Activated CD8-positive, alpha-beta memory T cell treated with anti-CD3 and anti-CD28 coated beads for 36 hours (primary cell): ENCODE measurements at regions not wholly inside any gene's neighbourhood (a gene's known extent, or its start where the extent isn't known, plus 50 kb on each side); places are given as distances from the start of the nearest gene placed in this dataset.
"Not testable (repeated sequence)": the region's sequence is repeated elsewhere in the genome, so short reads cannot be mapped to it uniquely, and the experiment has no call there.

ENCODE experiments used
- CTCF ChIA-PET: fragments of 350-600 bp; sonication (Branson Sonifier 250); formaldehyde crosslinking; loops from one replicate; lab custom pipeline; 2021; ENCODE audit warnings: antibody characterized with exemption; lab: Charles Lee
- POLR2A ChIA-PET: fragments of 350-600 bp; sonication (Branson Sonifier 250); formaldehyde crosslinking; loops from one replicate; lab custom pipeline; 2021; ENCODE audit warnings: antibody characterized with exemption; lab: Charles Lee

GRCh38 chr3:157865352-157866000, 240.7 kb downstream of the SHOX2 start:
- POLR2A ChIA-PET: no interaction called here
- CTCF ChIA-PET: interaction anchor here (0.6 kb wide), 1 partner anchor 10 kb away, joined by 3 read pairs; no protein-coding TSS in a partner anchor

- CTCF ChIA-PET: no interaction called here
- POLR2A ChIA-PET: no interaction called here
Observed at GRCh38 chr3:157861076-157861765, 245.0 kb downstream of the SHOX2 start.

GRCh38 chr3:157859541-157859940, 246.7 kb downstream of the SHOX2 start:
- ChIA-PET POLR2A (no interaction called here), CTCF (no interaction called here)

- CTCF ChIA-PET: no interaction called here
Observed at GRCh38 chr3:157858821-157859220, 247.4 kb downstream of the SHOX2 start.

GRCh38 chr3:157857440-157857839, 248.8 kb downstream of the SHOX2 start:
- ChIA-PET CTCF (no interaction called here), POLR2A (no interaction called here)

More at GRCh38 chr3:157858821-157859220, 247.4 kb downstream of the SHOX2 start:
- POLR2A ChIA-PET: no interaction called here

- CTCF ChIA-PET: no interaction called here
- POLR2A ChIA-PET: no interaction called here
Observed at GRCh38 chr3:157856078-157856939, 249.9 kb downstream of the SHOX2 start.

- POLR2A ChIA-PET, CTCF ChIA-PET: not testable (repeated sequence)
Observed at GRCh38 chr3:157845839-157846238, 260.4 kb downstream of the SHOX2 start.

- CTCF ChIA-PET: no interaction called here
- POLR2A ChIA-PET: no interaction called here
Observed at GRCh38 chr3:157844800-157845565, 261.2 kb downstream of the SHOX2 start.

- POLR2A ChIA-PET: no interaction called here
- CTCF ChIA-PET: no interaction called here
Observed at GRCh38 chr3:157844216-157844615, 262.0 kb downstream of the SHOX2 start.

GRCh38 chr3:157841029-157841428, 265.2 kb downstream of the SHOX2 start:
- ChIA-PET CTCF (no interaction called here), POLR2A (no interaction called here)

- CTCF ChIA-PET: no interaction called here
- POLR2A ChIA-PET: no interaction called here
Observed at GRCh38 chr3:157840564-157840963, 265.7 kb downstream of the SHOX2 start.

GRCh38 chr3:157838457-157838856, 267.8 kb downstream of the SHOX2 start:
- ChIA-PET CTCF (no interaction called here), POLR2A (no interaction called here)

GRCh38 chr3:157837336-157837735, 268.9 kb downstream of the SHOX2 start:
- ChIA-PET CTCF (no interaction called here), POLR2A (no interaction called here)

GRCh38 chr3:157836022-157836421, 270.2 kb downstream of the SHOX2 start:
- CTCF ChIA-PET: no interaction called here

GRCh38 chr3:157832588-157832987, 273.6 kb downstream of the SHOX2 start:
- POLR2A ChIA-PET: no interaction called here
- CTCF ChIA-PET: no interaction called here

More at GRCh38 chr3:157836022-157836421, 270.2 kb downstream of the SHOX2 start:
- POLR2A ChIA-PET: no interaction called here

- ChIA-PET POLR2A (no interaction called here), CTCF (no interaction called here)
Observed at GRCh38 chr3:157830556-157831236, 275.5 kb downstream of the SHOX2 start.

GRCh38 chr3:157829786-157830185, 276.4 kb downstream of the SHOX2 start:
- POLR2A ChIA-PET: no interaction called here

GRCh38 chr3:157824281-157824680, 281.9 kb downstream of the SHOX2 start:
- POLR2A ChIA-PET: no interaction called here
- CTCF ChIA-PET: no interaction called here

More at GRCh38 chr3:157829786-157830185, 276.4 kb downstream of the SHOX2 start:
- CTCF ChIA-PET: no interaction called here

GRCh38 chr3:157823050-157823449, 283.2 kb downstream of the SHOX2 start:
- ChIA-PET CTCF (no interaction called here), POLR2A (no interaction called here)
